NCI-H2107 (cell line): ENCODE measurements at regions not wholly inside any gene's neighbourhood (a gene's known extent, or its start where the extent isn't known, plus 50 kb on each side); places are given as distances from the start of the nearest gene placed in this dataset.
"Not testable (repeated sequence)": the region's sequence is repeated elsewhere in the genome, so short reads cannot be mapped to it uniquely, and the experiment has no call there.

Experiments used
- DNase-seq: peaks from one replicate; lab custom pipeline; 2025; lab: John Stamatoyannopoulos, UW

- no peak for DNase-seq
Observed at GRCh38 chr6:92522589-92522988, 896.8 kb downstream of the EPHA7 start.

- DNase-seq, result no peak
Observed at GRCh38 chr6:92521553-92521952, 897.8 kb downstream of the EPHA7 start.

GRCh38 chr6:92510137-92510536 lies 909.2 kb downstream of the EPHA7 start:
- no peak for DNase-seq

GRCh38 chr6:92507552-92507951 lies 911.8 kb downstream of the EPHA7 start:
- DNase-seq, result no peak

- no peak for DNase-seq
Observed at GRCh38 chr6:92504509-92504908, 914.9 kb downstream of the EPHA7 start.

- no peak for DNase-seq
Observed at GRCh38 chr6:92497281-92497680, 922.1 kb downstream of the EPHA7 start.

- no peak for DNase-seq
Observed at GRCh38 chr6:92496527-92496926, 922.8 kb downstream of the EPHA7 start.

- DNase-seq, result no peak
Observed at GRCh38 chr6:92495242-92495641, 924.1 kb downstream of the EPHA7 start.

GRCh38 chr6:92485487-92485886 lies 933.9 kb downstream of the EPHA7 start:
- no peak for DNase-seq

GRCh38 chr6:92479831-92480230 lies 939.5 kb downstream of the EPHA7 start:
- no peak for DNase-seq

GRCh38 chr6:92473056-92473455 lies 946.3 kb downstream of the EPHA7 start:
- DNase-seq, result no peak

- no peak for DNase-seq
Observed at GRCh38 chr6:92469186-92469828, 950.1 kb downstream of the EPHA7 start.

GRCh38 chr6:92468066-92468465 lies 951.3 kb downstream of the EPHA7 start:
- DNase-seq, result no peak

- DNase-seq, result no peak
Observed at GRCh38 chr6:92460133-92460532, 959.2 kb downstream of the EPHA7 start.

- DNase-seq, result no peak
Observed at GRCh38 chr6:92459606-92460005, 959.8 kb downstream of the EPHA7 start.

GRCh38 chr6:92446052-92446451 lies 973.3 kb downstream of the EPHA7 start:
- DNase-seq, result no peak

- DNase-seq, result no peak
Observed at GRCh38 chr6:92433911-92434310, 985.4 kb downstream of the EPHA7 start.

GRCh38 chr6:92431502-92431901 lies 987.9 kb downstream of the EPHA7 start:
- DNase-seq, result no peak

- DNase-seq, result no peak
Observed at GRCh38 chr6:92428448-92428847, 990.9 kb downstream of the EPHA7 start.

- DNase-seq, result no peak
Observed at GRCh38 chr6:92427453-92427852, 991.9 kb downstream of the EPHA7 start.

GRCh38 chr6:92415656-92416055 lies 1003.7 kb downstream of the EPHA7 start:
- no peak for DNase-seq

- DNase-seq, result no peak
Observed at GRCh38 chr6:92408350-92408749, 1011.0 kb downstream of the EPHA7 start.

- DNase-seq, result no peak
Observed at GRCh38 chr6:92404281-92404680, 1015.1 kb downstream of the EPHA7 start.

GRCh38 chr6:92399911-92400310 lies 1019.4 kb downstream of the EPHA7 start:
- no peak for DNase-seq

- not testable (repeated sequence) for DNase-seq
Observed at GRCh38 chr6:92388706-92389105, 1030.7 kb downstream of the EPHA7 start.
